ENCODE measurements at regions not wholly inside any gene's neighbourhood (a gene's known extent, or its start where the extent isn't known, plus 50 kb on each side); places are given as distances from the start of the nearest gene placed in this dataset.

DNA sequence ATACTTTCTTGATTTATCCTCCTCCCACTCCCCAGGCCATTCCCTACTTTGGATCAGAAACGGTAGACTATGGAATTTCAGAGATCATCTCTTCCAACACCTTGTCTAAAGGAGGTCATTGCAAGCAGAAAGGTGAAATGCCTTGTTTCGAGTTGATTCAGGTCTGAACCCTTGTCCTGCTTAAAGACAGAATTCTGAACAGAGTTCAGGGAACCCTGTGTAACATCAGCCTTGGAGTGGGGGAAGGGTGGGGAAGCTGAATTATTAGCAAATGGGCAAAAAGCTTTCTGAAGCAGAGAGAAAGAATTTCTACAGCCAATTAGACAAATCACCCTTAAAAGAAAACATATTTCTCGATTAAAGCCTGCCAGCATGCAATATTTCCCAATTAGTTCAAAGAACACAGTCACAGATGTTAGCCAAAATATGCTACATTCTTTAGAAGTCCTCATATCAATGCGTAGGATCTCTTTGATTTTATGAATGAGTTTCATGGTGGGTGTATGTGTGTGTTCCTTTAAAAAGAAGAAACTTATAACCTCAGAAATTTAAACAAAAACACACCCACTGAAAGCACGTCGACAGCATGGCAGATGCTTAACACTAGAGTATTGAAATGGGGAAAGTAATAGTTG is 353.1 kb downstream of the RND3 start:
- H3K4me3 ChIP-seq: no peak overlapping the region
- intact Hi-C loops (cut with DNase I): no loop called here
- no peak for DNase-seq

GRCh38 chr2:150133623-150134022 is 353.8 kb downstream of the RND3 start:
- Histone ChIP-seq H3K9me3 (no peaks in the 10 kb centered on the region), H3K4me1 (peaks cover 24% of the 10 kb centered on the region), H3K27ac (peak overlapping the region in 1 of 4 donors; percentile 46), H3K36me3 (replicated peaks in 1 of 2; ENCODE audit: insufficient read depth in 1 of 2, low read depth in 2 of 2) (no peaks in the 10 kb centered on the region), H3K4me3 (no peak overlapping the region), H3K27me3 (no peaks in the 10 kb centered on the region)
- TF ChIP-seq, protein P1, sequence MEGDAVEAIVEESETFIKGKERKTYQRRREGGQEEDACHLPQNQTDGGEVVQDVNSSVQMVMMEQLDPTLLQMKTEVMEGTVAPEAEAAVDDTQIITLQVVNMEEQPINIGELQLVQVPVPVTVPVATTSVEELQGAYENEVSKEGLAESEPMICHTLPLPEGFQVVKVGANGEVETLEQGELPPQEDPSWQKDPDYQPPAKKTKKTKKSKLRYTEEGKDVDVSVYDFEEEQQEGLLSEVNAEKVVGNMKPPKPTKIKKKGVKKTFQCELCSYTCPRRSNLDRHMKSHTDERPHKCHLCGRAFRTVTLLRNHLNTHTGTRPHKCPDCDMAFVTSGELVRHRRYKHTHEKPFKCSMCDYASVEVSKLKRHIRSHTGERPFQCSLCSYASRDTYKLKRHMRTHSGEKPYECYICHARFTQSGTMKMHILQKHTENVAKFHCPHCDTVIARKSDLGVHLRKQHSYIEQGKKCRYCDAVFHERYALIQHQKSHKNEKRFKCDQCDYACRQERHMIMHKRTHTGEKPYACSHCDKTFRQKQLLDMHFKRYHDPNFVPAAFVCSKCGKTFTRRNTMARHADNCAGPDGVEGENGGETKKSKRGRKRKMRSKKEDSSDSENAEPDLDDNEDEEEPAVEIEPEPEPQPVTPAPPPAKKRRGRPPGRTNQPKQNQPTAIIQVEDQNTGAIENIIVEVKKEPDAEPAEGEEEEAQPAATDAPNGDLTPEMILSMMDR (IDR thresholded peaks at IDR 0.05): no peak
- TF ChIP-seq POLR2A (IDR thresholded peaks at IDR 0.05): no peak
- DNase-seq: peak in 2 of 4 donors; percentile 8 to 53
- ATAC-seq: no peak
- WGBS, 2 donors: 83 to 88% methylated on average over 5 of the region's 5 CpGs
- intact Hi-C loops (cut with DNase I): no loop called here

More for the DNA sequence above, 353.1 kb downstream of the RND3 start:
- Histone ChIP-seq H3K36me3 (replicated peaks in 1 of 2; ENCODE audit: insufficient read depth in 1 of 2, low read depth in 2 of 2) (no peaks in the 10 kb centered on the region), H3K9me3 (no peaks in the 10 kb centered on the region), H3K27me3 (no peaks in the 10 kb centered on the region), H3K27ac (peak overlapping the region; percentile 22 to 72 (median 61)), H3K4me1 (peaks cover 24% of the 10 kb centered on the region)
- TF ChIP-seq, protein P1 (IDR thresholded peaks at IDR 0.05): no peak
- no peak for TF ChIP-seq POLR2A (IDR thresholded peaks at IDR 0.05)
- no peak for ATAC-seq
- WGBS, 2 donors: 57 to 61% methylated on average over 6 of the region's 6 CpGs

GRCh38 chr2:150129921-150130575 is 357.4 kb downstream of the RND3 start:
- no peak overlapping the region for H3K27ac ChIP-seq
- TF ChIP-seq, protein P1 (IDR thresholded peaks at IDR 0.05): no peak
- TF ChIP-seq POLR2A (IDR thresholded peaks at IDR 0.05): no peak
- peaks cover 15% of the 10 kb centered on the region for H3K4me1 ChIP-seq
- intact Hi-C loops (cut with DNase I): no loop called here
- WGBS, 2 donors: 76 to 80% methylated on average over 5 of the region's 5 CpGs
- H3K9me3 ChIP-seq: no peaks in the 10 kb centered on the region
- DNase-seq (no peak), ATAC-seq (no peak)
- H3K36me3 ChIP-seq (replicated peaks in 1 of 2; ENCODE audit: insufficient read depth in 1 of 2, low read depth in 2 of 2): no peaks in the 10 kb centered on the region
- no peak overlapping the region for H3K4me3 ChIP-seq
- no peaks in the 10 kb centered on the region for H3K27me3 ChIP-seq

DNA sequence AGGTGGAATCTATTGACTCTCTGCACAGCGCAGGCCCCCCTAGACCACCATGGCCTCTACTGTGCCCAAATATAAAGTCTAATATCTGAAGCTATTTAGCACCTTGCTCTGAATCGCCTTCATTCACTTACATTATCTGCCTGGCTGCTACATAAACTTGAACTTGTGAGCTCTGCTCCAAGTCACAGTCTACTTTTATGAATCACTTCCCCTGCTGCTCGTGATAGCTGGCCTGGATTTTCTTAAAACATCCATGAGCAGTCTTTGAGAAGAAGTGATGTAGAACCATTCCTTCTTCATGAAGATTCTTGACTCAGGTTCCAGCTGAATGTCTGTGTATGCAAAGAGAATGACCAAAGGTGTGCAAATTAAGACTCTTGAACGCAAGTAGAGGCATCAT is 359.5 kb downstream of the RND3 start:
- intact Hi-C loops (cut with DNase I): no loop called here
- DNase-seq (no peak), ATAC-seq (no peak)
- Histone ChIP-seq H3K9me3 (no peaks in the 10 kb centered on the region), H3K4me1 (no peaks in the 10 kb centered on the region), H3K36me3 (replicated peaks in 1 of 2; ENCODE audit: insufficient read depth in 1 of 2, low read depth in 2 of 2) (no peaks in the 10 kb centered on the region), H3K4me3 (no peak overlapping the region), H3K27ac (no peak overlapping the region), H3K27me3 (no peaks in the 10 kb centered on the region)
- TF ChIP-seq, protein P1 (IDR thresholded peaks at IDR 0.05): no peak
- TF ChIP-seq POLR2A (IDR thresholded peaks at IDR 0.05): no peak
- 77 to 85% methylated on average over 4 of the region's 4 CpGs for WGBS, 2 donors
